WTC11 (cell line): ENCODE measurements at regions not wholly inside any gene's neighbourhood (a gene's known extent, or its start where the extent isn't known, plus 50 kb on each side); places are given as distances from the start of the nearest gene placed in this dataset.

ENCODE experiments used
- ATAC-seq: fragments of 200-7000 bp; cut with Tn5 transposase; 2 replicates; pipeline ENCODE4 v1.10.0; 2021; ENCODE audit warnings: mild to moderate bottlenecking, moderate library complexity
- CTCF ChIA-PET: fragments of 300-600 bp; sonication (Branson Sonifier 250); formaldehyde crosslinking; loops from one replicate; lab custom pipeline; 2021; ENCODE audit warnings: antibody characterized with exemption; lab: Charles Lee
- POLR2A ChIA-PET: fragments of 350-600 bp; sonication (Branson Sonifier 250); formaldehyde crosslinking; loops from one replicate; lab custom pipeline; 2021; ENCODE audit warnings: antibody characterized with exemption; lab: Charles Lee
- DNase-seq: peaks from one replicate; pipeline ENCODE4 v3.0.0; 2021; ENCODE audit warnings: low spot score
- H3K27ac Mint-ChIP-seq: 2 replicates; pipeline ENCODE4 v1.8.0; 2021; ENCODE audit warnings: mixed read lengths
- H3K27me3 Mint-ChIP-seq: 2 replicates; pipeline ENCODE4 v1.8.0; 2021; ENCODE audit warnings: low read depth, mild to moderate bottlenecking, moderate library complexity, mixed read lengths
- H3K36me3 Mint-ChIP-seq: 2 replicates; pipeline ENCODE4 v1.8.0; 2021; ENCODE audit warnings: mixed read lengths
- H3K4me1 Mint-ChIP-seq: 2 replicates; pipeline ENCODE4 v1.8.0; 2022; ENCODE audit warnings: mixed read lengths
- H3K4me3 Mint-ChIP-seq: 2 replicates; pipeline ENCODE4 v1.8.0; 2021; ENCODE audit warnings: mild to moderate bottlenecking, moderate library complexity, mixed read lengths
- H3K9me3 Mint-ChIP-seq: 2 replicates; pipeline ENCODE4 v1.8.0; 2021; ENCODE audit warnings: mixed read lengths
- AR ChIP-seq: fragments of 250-450 bp; sonication (Bioruptor Pico); IDR thresholded peaks from 2 replicates; pipeline ENCODE4 v1.9.0; 2021; ENCODE audit warnings: mild to moderate bottlenecking
- ARID4B ChIP-seq: sonication (generic); formaldehyde crosslinking; IDR thresholded peaks from 2 replicates; pipeline ENCODE4 v1.8.0; 2023; ENCODE audit warnings: missing genetic modification reagents, mild to moderate bottlenecking, borderline replicate concordance
- CBFB ChIP-seq: sonication (generic); formaldehyde crosslinking; IDR thresholded peaks from 2 replicates; pipeline ENCODE4 v1.8.1; 2022; ENCODE audit warnings: mild to moderate bottlenecking, low read depth, missing genetic modification reagents
- CREM ChIP-seq: sonication (generic); formaldehyde crosslinking; IDR thresholded peaks from 2 replicates; pipeline ENCODE4 v1.8.1; 2022; ENCODE audit warnings: mild to moderate bottlenecking, missing genetic modification reagents, moderate library complexity
- ERG ChIP-seq: fragments of 250-450 bp; sonication (Bioruptor Pico); IDR thresholded peaks from 2 replicates; pipeline ENCODE4 v1.8.0; 2021; ENCODE audit warnings: mild to moderate bottlenecking
- FOXJ3 ChIP-seq: sonication (generic); formaldehyde crosslinking; IDR thresholded peaks from 2 replicates; pipeline ENCODE4 v1.9.0; 2021; ENCODE audit warnings: missing genetic modification reagents, mild to moderate bottlenecking, borderline replicate concordance
- GABPB1 ChIP-seq: sonication (generic); formaldehyde crosslinking; IDR thresholded peaks from 2 replicates; pipeline ENCODE4 v1.8.1; 2023; ENCODE audit warnings: mild to moderate bottlenecking, missing genetic modification reagents
- GRHL2 ChIP-seq: fragments of 250-450 bp; sonication (Bioruptor Pico); IDR thresholded peaks from 2 replicates; pipeline ENCODE4 v1.8.0; 2022; ENCODE audit warnings: mild to moderate bottlenecking, moderate library complexity; ENCODE audit not compliant: insufficient replicate concordance, severe bottlenecking
- HMGA2 ChIP-seq: fragments of 250-450 bp; sonication (Bioruptor Pico); IDR thresholded peaks from 2 replicates; pipeline ENCODE4 v1.4.0; 2021; ENCODE audit warnings: mild to moderate bottlenecking, moderate library complexity
- MLX ChIP-seq: sonication (generic); formaldehyde crosslinking; IDR thresholded peaks from 2 replicates; pipeline ENCODE4 v1.8.1; 2023; ENCODE audit warnings: mild to moderate bottlenecking, missing genetic modification reagents, moderate library complexity
- NFE2L1 ChIP-seq: sonication (generic); formaldehyde crosslinking; IDR thresholded peaks from 2 replicates; pipeline ENCODE4 v1.8.1; 2023; ENCODE audit warnings: missing genetic modification reagents
- NR1H2 ChIP-seq: sonication (generic); formaldehyde crosslinking; IDR thresholded peaks from 2 replicates; pipeline ENCODE4 v1.9.0; 2021; ENCODE audit warnings: mild to moderate bottlenecking, moderate library complexity, missing genetic modification reagents
- OVOL2 ChIP-seq: fragments of 250-450 bp; sonication (Bioruptor Pico); IDR thresholded peaks from 2 replicates; pipeline ENCODE4 v1.9.0; 2021; ENCODE audit warnings: mild to moderate bottlenecking, borderline replicate concordance
- STAT6 ChIP-seq: sonication (generic); formaldehyde crosslinking; conservative IDR thresholded peaks from 2 replicates; pipeline ENCODE4 v1.8.1; 2023; ENCODE audit warnings: mild to moderate bottlenecking, low read depth, missing genetic modification reagents, moderate library complexity
- TEAD4 ChIP-seq: sonication (generic); formaldehyde crosslinking; IDR thresholded peaks from 2 replicates; pipeline ENCODE4 v1.8.0; 2022; ENCODE audit warnings: mild to moderate bottlenecking, missing genetic modification reagents
- ZBTB21 ChIP-seq: sonication (generic); formaldehyde crosslinking; IDR thresholded peaks from 2 replicates; pipeline ENCODE4 v1.8.1; 2023; ENCODE audit warnings: mild to moderate bottlenecking, missing genetic modification reagents, borderline replicate concordance
- ZMAT4 ChIP-seq: fragments of 250-450 bp; sonication (Bioruptor Pico); IDR thresholded peaks from 2 replicates; pipeline ENCODE4 v1.9.0; 2021; ENCODE audit warnings: mild to moderate bottlenecking
- ZNF121 ChIP-seq: sonication (generic); formaldehyde crosslinking; IDR thresholded peaks from 2 replicates; pipeline ENCODE4 v1.8.0; 2023; ENCODE audit warnings: missing genetic modification reagents

GRCh38 chr14:51479584-51480325 lies 172.0 kb upstream of the FRMD6 start (continued):
- TF ChIP-seq GRHL2 (no peak), OVOL2 (no peak), HMGA2 (CRISPR knock-in tag) (no peak), MLX (no peak), NR1H2 (CRISPR knock-in tag) (no peak), CREM (CRISPR knock-in tag) (no peak), ZBTB21 (CRISPR knock-in tag) (no peak)

- peaks cover 4% of the 10 kb centered on the region for H3K4me1 Mint-ChIP-seq
- ATAC-seq (no peak), DNase-seq (no peak)
- POLR2A ChIA-PET: no interaction called here
- H3K4me3 Mint-ChIP-seq: no peak overlapping the region
- H3K9me3 Mint-ChIP-seq: peaks cover 9% of the 10 kb centered on the region; the same call in 1 of the 2 replicates
- CTCF ChIA-PET: no interaction called here
- H3K27ac Mint-ChIP-seq: no peak overlapping the region
- H3K36me3 Mint-ChIP-seq: no peaks in the 10 kb centered on the region
- TF ChIP-seq CBFB (no peak), ZNF121 (no peak), ERG (CRISPR knock-in tag) (no peak), NFE2L1 (CRISPR knock-in tag) (no peak), STAT6 (CRISPR knock-in tag) (no peak), ARID4B (CRISPR knock-in tag) (no peak)
- no peaks in the 10 kb centered on the region for H3K27me3 Mint-ChIP-seq
Measured at GRCh38 chr14:51481643-51482042, 170.1 kb upstream of the FRMD6 start.

- DNase-seq (no peak), ATAC-seq (no peak)
- Mint-ChIP-seq H3K27ac (no peak overlapping the region), H3K9me3 (peaks cover 9% of the 10 kb centered on the region; the same call in 1 of the 2 replicates), H3K27me3 (no peaks in the 10 kb centered on the region), H3K4me3 (no peak overlapping the region), H3K36me3 (no peaks in the 10 kb centered on the region), H3K4me1 (peaks cover 7% of the 10 kb centered on the region)
- POLR2A ChIA-PET: no interaction called here
- CTCF ChIA-PET: no interaction called here
- TF ChIP-seq TEAD4: no peak
- no peak for TF ChIP-seq ZMAT4
- no peak for TF ChIP-seq AR (CRISPR knock-in tag)
- no peak for TF ChIP-seq FOXJ3 (CRISPR knock-in tag)
- TF ChIP-seq GABPB1: no peak
- no peak for TF ChIP-seq GRHL2
Measured at GRCh38 chr14:51482102-51482501, 169.6 kb upstream of the FRMD6 start.
